ENCODE measurements at regions not wholly inside any gene's neighbourhood (a gene's known extent, or its start where the extent isn't known, plus 50 kb on each side); places are given as distances from the start of the nearest gene placed in this dataset.

GRCh38 chr1:3968851-3969250 lies 68.8 kb upstream of the C1orf174 start:
- TF ChIP-seq, protein P1, sequence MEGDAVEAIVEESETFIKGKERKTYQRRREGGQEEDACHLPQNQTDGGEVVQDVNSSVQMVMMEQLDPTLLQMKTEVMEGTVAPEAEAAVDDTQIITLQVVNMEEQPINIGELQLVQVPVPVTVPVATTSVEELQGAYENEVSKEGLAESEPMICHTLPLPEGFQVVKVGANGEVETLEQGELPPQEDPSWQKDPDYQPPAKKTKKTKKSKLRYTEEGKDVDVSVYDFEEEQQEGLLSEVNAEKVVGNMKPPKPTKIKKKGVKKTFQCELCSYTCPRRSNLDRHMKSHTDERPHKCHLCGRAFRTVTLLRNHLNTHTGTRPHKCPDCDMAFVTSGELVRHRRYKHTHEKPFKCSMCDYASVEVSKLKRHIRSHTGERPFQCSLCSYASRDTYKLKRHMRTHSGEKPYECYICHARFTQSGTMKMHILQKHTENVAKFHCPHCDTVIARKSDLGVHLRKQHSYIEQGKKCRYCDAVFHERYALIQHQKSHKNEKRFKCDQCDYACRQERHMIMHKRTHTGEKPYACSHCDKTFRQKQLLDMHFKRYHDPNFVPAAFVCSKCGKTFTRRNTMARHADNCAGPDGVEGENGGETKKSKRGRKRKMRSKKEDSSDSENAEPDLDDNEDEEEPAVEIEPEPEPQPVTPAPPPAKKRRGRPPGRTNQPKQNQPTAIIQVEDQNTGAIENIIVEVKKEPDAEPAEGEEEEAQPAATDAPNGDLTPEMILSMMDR (IDR thresholded peaks at IDR 0.05): no peak
- no peak for TF ChIP-seq POLR2A (IDR thresholded peaks at IDR 0.05)
